Fibroblast of pulmonary artery (primary cell): ENCODE measurements at regions not wholly inside any gene's neighbourhood (a gene's known extent, or its start where the extent isn't known, plus 50 kb on each side); places are given as distances from the start of the nearest gene placed in this dataset.

Source experiments
- DNase-seq: peaks from one replicate; pipeline ENCODE4 v3.0.0-alpha.2; 2010; ENCODE audit warnings: low read depth
- H3K4me3 ChIP-seq: replicated peaks from 2 replicates; pipeline ENCODE4 v1.5.1; 2011; ENCODE audit warnings: low read depth, mild to moderate bottlenecking, control low read depth, low read length, moderate library complexity
- CTCF ChIP-seq: IDR thresholded peaks from 2 replicates; pipeline ENCODE4 v1.5.1; 2011; ENCODE audit warnings: mild to moderate bottlenecking, control low read depth, low read length, inconsistent platforms; ENCODE audit errors: missing control alignments

- TF ChIP-seq CTCF, result no peak
- H3K4me3 ChIP-seq, result no peak overlapping the region
- DNase-seq, result peak; percentile 50
Observed at GRCh38 chr1:101185421-101185820, 51.4 kb upstream of the S1PR1 start.

- H3K4me3 ChIP-seq, result no peak overlapping the region
- no peak for TF ChIP-seq CTCF
- DNase-seq, result peak; percentile 66
Observed at GRCh38 chr1:101183388-101183699, 53.5 kb upstream of the S1PR1 start.

- no peak for TF ChIP-seq CTCF
- H3K4me3 ChIP-seq, result no peak overlapping the region
- no peak for DNase-seq
Observed at GRCh38 chr1:101182627-101183387, 54.0 kb upstream of the S1PR1 start.

- no peak overlapping the region for H3K4me3 ChIP-seq
- no peak for TF ChIP-seq CTCF
- peak; percentile 76 for DNase-seq
Observed at GRCh38 chr1:101181930-101182329, 54.9 kb upstream of the S1PR1 start.

GRCh38 chr1:101178688-101179491 is 57.9 kb upstream of the S1PR1 start:
- TF ChIP-seq CTCF, result no peak
- no peak overlapping the region for H3K4me3 ChIP-seq
- no peak for DNase-seq

- TF ChIP-seq CTCF, result no peak
- DNase-seq, result no peak
- H3K4me3 ChIP-seq, result no peak overlapping the region
Observed at GRCh38 chr1:101178341-101178687, 58.5 kb upstream of the S1PR1 start.
